ENCODE measurements at regions not wholly inside any gene's neighbourhood (a gene's known extent, or its start where the extent isn't known, plus 50 kb on each side); places are given as distances from the start of the nearest gene placed in this dataset.
"Not testable (repeated sequence)": the region's sequence is repeated elsewhere in the genome, so short reads cannot be mapped to it uniquely, and the experiment has no call there.

DNA sequence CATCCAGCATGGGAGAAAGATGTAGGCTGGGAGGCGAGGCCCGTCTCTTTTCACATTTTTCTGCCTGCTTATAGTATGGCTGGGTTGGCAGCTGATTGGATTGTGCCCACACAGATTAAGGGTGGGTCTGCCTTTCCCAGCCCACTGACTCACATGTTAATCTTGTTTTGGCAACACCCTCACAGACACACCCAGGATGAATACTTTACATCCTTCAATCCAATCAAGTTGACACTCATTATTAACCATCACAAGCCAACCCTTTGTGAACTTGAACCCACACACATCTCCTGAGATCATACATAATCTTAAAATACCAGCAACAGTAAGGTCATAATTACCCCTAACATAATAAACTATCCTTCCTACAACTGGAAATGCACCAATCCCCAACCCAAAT, 74.1 kb upstream of the XKR3 start:
- TF ChIP-seq, protein P1, sequence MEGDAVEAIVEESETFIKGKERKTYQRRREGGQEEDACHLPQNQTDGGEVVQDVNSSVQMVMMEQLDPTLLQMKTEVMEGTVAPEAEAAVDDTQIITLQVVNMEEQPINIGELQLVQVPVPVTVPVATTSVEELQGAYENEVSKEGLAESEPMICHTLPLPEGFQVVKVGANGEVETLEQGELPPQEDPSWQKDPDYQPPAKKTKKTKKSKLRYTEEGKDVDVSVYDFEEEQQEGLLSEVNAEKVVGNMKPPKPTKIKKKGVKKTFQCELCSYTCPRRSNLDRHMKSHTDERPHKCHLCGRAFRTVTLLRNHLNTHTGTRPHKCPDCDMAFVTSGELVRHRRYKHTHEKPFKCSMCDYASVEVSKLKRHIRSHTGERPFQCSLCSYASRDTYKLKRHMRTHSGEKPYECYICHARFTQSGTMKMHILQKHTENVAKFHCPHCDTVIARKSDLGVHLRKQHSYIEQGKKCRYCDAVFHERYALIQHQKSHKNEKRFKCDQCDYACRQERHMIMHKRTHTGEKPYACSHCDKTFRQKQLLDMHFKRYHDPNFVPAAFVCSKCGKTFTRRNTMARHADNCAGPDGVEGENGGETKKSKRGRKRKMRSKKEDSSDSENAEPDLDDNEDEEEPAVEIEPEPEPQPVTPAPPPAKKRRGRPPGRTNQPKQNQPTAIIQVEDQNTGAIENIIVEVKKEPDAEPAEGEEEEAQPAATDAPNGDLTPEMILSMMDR (IDR thresholded peaks at IDR 0.05; ENCODE audit: low read depth, low read length), result not testable (repeated sequence)
- TF ChIP-seq EZH2phosphoT487 (IDR thresholded peaks at IDR 0.05; ENCODE audit: low read depth), result not testable (repeated sequence)
